Erythroblast (primary cell): ENCODE measurements at regions not wholly inside any gene's neighbourhood (a gene's known extent, or its start where the extent isn't known, plus 50 kb on each side); places are given as distances from the start of the nearest gene placed in this dataset.
"Not testable (repeated sequence)": the region's sequence is repeated elsewhere in the genome, so short reads cannot be mapped to it uniquely, and the experiment has no call there.

Experiments
- DNase-seq, 2 experiments: peaks; one replicate each; lab custom pipeline; 2025; lab: John Stamatoyannopoulos, UW
- GATA1 ChIP-seq: IDR thresholded peaks from 2 replicates; pipeline ENCODE4 v1.6.1; 2011; ENCODE audit warnings: low read depth, mild to moderate bottlenecking, control low read depth, low read length, moderate library complexity
- POLR2A ChIP-seq: IDR thresholded peaks from 2 replicates; pipeline ENCODE4 v1.6.1; 2011; ENCODE audit warnings: mild to moderate bottlenecking, low read length

DNA sequence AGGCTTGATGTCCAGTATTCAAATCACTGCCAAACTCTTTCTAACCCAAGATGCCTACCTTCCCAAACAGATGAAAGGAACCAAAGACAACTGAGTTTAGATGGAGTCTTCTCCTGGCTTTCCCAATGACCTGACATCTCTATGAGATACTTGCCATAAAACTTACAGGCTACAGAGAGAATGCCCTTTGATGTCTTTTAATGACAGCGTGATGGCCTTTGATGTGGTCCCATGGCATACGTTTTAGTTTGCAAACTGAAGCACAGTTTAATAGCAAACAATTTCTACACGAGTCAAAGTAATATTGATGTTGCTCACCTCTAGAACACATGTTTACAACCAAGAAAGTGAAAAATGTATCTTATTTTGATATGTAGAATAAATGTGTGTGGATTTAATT is 73.2 kb downstream of the ZIC4 start:
- TF ChIP-seq POLR2A = no peak
- no peak for TF ChIP-seq GATA1
- no peak for DNase-seq

DNA sequence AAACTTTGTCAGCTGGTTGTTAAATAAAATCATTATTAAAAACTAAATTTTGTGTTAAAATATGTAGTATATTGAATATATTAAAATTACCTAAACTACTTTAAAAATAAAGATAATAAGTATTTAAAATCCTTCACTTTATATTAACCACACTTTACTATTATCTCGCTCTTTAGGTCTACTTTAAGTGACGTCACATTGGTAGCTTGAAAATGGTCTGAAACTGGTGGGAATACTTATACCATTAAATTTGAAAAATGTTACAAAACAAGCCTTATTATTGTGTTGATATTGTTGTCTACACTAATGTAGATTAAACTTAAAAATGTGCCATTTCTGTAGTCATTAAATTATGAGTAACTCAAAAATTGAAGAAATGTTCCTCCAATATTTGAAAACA is 77.6 kb downstream of the ZIC4 start:
- TF ChIP-seq POLR2A (no peak), GATA1 (no peak)

DNA sequence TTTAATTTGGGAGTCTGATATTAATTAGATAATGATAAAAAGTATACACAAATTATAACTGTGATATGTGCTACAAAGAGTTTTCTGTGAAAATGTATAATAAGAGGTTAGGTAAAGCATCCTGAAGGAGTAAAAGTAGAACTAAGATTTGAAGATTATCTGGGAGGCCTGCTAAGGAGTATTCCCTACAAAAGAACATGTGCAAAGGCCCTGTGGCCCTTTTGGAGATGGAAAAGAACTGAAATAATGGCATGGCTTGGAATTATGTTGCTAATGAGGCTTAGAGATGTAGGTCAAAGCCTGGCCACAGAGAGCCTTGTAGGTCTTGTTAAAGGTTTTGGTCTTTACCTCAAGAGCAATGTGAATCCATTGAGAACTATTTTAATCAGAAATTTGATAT is 82.0 kb downstream of the ZIC4 start:
- no peak for DNase-seq

More for the DNA sequence above, 77.6 kb downstream of the ZIC4 start:
- no peak for DNase-seq

DNA sequence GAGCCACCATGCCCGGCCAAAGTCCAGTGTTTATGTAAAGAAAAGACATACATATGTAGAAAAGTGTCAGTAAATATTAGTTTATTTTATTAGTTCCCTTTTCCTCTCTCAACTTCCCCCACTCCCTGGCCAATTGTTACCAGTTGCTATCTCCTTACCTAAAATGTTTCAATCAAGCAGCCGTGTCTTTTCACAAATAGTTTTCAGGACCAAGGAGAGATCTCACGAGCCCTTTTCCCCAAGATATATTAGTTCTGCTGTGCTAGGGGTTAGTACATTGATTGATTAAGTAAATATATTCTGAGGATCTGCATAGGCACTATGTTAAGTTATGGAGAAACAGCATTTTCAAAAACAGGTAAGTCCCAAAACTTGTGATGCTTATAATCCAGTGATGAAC is 87.4 kb downstream of the ZIC4 start:
- no peak for DNase-seq

More for the DNA sequence above, 82.0 kb downstream of the ZIC4 start:
- TF ChIP-seq POLR2A = no peak
- no peak for TF ChIP-seq GATA1

DNA sequence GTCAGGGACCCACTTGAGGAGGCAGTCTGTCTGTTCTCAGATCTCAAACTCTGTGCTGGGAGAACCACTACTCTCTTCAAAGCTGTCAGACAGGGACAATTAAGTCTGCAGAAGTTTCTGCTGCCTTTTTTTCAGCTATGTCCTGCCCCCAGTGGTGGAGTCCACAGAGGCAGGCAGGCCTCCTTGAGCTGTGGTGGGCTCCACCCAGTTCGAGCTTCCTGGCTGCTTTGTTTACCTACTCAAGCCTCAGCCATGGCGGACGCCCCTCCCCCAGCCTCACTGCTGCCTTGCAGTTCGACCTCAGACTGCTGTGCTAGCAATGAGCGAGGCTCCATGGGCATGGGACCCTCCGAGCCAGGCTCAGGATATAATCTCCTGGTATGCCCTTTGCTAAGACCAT is 89.3 kb downstream of the ZIC4 start:
- not testable (repeated sequence) for DNase-seq

More for the DNA sequence above, 87.4 kb downstream of the ZIC4 start:
- TF ChIP-seq GATA1 = no peak
- no peak for TF ChIP-seq POLR2A

DNA sequence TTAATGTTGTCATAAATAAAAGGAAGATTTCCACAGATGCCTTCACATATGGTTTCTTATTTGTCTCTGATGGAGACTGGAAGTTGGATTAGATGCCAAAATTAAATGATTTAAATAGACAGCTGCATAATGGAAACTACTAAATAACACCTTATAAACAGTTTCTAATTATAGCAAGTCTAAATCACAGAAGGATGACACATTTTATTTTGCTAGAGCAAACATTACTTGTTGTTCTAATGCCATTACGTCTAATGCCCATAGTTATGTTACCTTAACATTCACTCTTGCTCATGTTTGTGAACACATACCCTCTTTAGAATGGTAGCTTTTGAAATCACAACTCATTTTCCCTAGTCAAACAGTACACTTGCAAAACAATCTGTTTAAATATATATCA is 92.8 kb downstream of the ZIC4 start:
- DNase-seq = no peak
- TF ChIP-seq GATA1 (no peak), POLR2A (no peak)

DNA sequence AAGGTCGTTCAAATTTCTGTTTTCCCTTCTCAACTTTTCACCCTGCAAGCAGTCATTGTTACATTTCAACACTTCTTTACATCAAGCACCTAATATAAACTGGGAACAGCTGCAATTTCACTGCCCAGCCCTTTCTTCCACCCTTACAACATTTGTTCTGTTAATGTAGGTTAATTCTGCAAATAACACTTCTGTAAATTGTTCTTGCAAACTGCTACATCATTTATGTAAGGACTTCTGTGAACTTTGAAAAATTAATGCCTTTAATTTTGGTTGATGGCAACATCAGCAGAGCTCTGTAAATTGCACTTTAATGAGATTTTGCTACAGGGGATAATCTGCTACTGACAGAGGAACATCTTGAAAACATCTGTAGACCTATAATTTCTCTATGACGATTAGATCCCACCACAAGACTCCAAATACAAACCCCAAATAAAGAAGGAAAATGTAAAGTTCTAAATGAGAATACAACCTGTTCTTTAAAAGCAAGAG is 93.5 kb downstream of the ZIC4 start:
- DNase-seq = no peak
- no peak for TF ChIP-seq GATA1
- no peak for TF ChIP-seq POLR2A

DNA sequence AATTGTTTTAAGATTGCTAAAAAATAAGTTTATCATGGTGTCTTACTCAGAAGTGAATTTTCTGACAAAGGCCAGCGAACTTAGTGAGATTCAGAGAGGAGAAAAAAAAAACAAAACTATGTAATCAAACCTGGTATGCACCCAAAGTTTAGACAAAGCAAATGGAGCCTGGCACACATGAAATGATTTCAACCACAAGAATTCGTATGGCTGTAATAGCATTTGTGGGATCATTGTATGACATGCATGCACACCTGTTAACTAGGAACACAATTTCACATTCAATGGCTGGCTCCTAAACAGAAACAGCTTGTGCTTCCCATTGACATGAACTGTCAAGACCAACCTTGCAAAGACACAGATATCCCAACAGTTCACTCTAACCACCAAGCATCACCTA is 94.6 kb downstream of the ZIC4 start:
- DNase-seq = no peak
- no peak for TF ChIP-seq POLR2A
- TF ChIP-seq GATA1 = no peak

DNA sequence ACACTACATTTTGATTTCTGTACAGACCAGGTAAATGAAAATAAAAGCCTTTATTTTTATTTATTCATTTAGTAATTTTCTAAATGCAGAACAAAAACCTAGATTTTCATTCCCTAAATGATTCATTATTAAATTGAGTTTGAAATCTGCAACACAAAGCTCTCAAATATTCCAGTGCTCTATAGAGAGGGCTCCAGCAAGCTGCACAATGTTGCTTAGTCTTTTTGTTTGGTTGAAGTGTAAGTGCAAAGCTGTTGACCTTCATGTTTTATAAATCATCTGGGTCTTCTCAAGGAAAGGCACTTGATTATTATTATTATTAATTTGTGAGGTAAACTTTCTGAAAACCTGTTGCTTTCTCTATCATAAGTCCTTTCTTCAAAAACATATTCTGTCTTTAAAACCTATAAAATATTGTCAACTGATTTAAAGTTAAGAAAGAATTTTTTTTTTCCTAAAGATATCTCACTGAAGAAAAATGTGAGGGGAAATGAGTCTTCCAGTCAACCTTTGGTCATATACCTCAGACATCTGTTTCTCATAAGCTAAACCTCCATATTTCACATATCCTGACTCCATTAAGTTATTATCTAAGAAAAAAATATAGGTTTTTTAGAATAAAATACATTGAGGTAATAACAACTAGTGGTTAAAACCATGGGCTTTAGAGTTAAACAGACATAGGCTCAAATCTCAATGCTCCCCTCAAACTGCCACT is 100.7 kb downstream of the ZIC4 start:
- no peak for TF ChIP-seq GATA1
- TF ChIP-seq POLR2A = no peak
- DNase-seq = no peak

DNA sequence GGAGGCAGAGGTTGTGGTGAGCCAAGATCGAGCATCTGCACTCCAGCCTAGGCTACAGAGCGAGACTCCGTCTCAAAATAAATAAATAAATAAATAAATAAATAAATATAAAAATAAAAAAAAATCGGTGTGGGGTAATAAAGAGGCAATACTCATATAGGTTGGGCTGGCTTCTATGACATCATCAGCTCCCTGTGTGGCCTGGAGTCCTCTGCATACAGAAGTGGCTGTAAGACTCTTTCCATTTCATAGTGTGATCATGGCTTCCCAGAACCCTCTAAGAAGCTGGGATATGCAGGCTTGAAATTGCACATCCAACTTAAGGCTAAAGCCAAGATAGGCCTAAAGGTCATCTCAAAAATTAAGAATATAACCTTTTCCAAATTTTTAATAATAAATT is 101.6 kb downstream of the ZIC4 start:
- no peak for DNase-seq
- no peak for TF ChIP-seq POLR2A
- TF ChIP-seq GATA1 = no peak

DNA sequence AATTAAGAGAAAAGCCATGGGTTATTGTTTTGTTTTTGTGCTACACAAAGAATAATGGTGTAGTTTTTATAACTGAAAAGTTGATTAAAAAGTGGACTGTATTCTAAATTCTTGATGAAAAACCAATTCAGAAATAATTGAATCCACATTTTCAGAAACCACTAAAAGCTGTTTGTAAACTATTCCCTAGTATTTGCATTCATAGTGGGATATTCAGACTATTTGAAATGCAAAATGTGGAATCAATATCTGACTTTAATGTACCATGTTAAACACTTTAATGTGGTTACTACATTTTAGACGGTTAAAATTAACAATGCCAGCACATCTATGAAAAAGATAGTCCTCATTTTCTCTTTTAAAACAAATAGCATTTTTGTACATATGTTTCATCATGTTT is 104.6 kb downstream of the ZIC4 start:
- no peak for DNase-seq
- TF ChIP-seq GATA1 (no peak), POLR2A (no peak)

DNA sequence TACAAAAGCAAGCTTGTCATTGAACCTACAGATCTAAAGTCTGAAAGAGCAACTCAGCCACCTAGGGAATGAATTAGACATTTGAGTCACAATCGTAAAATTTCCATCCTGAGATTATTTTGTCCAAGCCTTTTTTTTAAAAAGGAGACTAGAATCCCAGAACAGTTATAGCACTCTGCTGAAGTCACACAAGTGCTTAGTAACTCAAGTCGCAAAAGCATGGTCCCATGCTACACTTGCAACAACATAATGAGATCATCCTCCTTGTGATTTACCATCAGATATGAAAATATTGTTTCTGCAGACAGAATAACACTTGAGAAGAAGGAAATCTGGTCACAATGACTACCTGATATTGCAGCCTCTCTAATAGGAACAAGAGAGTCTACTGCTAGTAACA is 106.7 kb downstream of the ZIC4 start:
- no peak for DNase-seq
- TF ChIP-seq GATA1 (no peak), POLR2A (no peak)

DNA sequence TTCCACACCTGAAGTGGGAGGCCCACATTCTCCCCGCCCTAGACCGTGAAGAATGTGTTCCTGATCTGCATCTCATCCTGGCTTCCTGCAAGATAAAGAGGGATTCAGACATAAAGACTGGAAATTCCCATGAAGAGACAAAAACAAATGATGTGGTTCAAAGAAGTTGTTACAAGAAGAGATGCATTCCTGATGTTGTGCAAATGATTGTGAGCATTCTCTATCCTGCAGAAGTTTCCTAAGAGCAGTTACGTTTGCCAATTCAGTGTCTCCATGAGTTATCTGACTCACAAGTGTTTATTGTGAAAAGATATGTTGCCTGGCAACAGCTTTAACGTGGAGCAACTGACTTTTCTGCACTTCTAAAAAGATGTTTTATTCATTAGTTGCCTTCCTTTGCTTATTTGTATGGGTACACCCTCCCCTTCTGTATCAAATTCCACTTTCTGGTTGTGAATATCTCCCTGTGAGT is 107.8 kb downstream of the ZIC4 start:
- DNase-seq = no peak
- TF ChIP-seq POLR2A = no peak
- no peak for TF ChIP-seq GATA1

DNA sequence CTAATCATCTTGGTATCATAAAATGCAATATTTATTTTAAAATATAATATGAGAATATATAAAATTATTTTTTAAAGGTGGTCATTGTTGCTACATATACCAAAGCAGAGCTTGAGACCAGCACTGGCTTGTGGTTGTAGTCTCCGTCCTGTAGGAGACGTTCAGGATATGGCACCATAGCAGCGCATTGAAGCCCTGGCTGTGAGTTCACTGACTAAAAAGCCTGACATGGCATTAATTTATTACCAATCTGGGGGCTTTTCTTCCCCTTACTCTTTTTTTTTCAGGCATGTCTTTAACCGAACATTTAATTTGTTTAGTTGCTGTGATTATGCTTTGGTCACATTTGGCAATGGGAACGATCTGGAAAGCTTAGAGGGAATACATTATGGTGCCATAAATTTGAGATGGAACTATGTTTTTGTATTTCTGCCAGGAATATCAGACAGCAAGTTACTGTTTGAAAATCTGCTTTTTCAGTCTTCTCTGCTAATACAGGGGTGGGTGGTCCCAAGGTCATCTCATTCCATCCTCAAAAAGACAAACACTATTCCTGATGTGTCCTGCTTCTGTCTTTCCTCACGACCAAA is 108.5 kb downstream of the ZIC4 start:
- no peak for DNase-seq
- TF ChIP-seq POLR2A (no peak), GATA1 (no peak)

DNA sequence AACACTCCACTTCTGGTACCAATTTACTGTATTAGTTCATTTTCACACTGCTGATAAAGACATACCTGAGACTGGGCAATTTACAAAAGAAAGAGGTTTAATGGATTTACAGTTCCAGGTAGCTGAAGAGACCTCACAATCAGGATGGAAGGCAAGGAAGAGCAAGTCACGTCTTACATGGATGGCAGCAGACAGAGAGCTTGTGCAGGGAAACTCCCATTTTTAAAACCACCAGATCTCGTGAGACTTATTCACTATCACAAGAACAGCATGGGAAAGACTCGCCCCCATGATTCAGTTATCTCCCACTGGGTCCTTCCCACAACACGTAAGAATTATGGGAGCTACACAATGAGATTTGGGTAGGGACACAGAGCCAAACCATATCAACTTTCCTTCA is 119.0 kb downstream of the ZIC4 start:
- DNase-seq = not testable (repeated sequence)
